Fibroblast of lung (primary cell): ENCODE measurements at regions not wholly inside any gene's neighbourhood (a gene's known extent, or its start where the extent isn't known, plus 50 kb on each side); places are given as distances from the start of the nearest gene placed in this dataset.

Experiments used
- CTCF ChIP-seq, 2 donors: IDR thresholded peaks in 1 of 2; conservative IDR thresholded peaks in 1 of 2; 1 replicate in 1 of 2; 2 replicates in 1 of 2; pipeline ENCODE4 v1.5.1; 2011 to 2012; ENCODE audit warnings: low read length in 2 of 2, control low read depth in 1 of 2, inconsistent platforms in 1 of 2, low read depth in 1 of 2, mild to moderate bottlenecking in 1 of 2
- EZH2 ChIP-seq: IDR thresholded peaks from 2 replicates; pipeline ENCODE4 v1.5.1; 2012; ENCODE audit warnings: low read length, control low read depth, mild to moderate bottlenecking; ENCODE audit errors: missing control alignments

GRCh38 chrX:45621376-45622041 is 420.8 kb upstream of the DIPK2B start:
- TF ChIP-seq CTCF (conservative IDR thresholded peaks at IDR 0.05 in 1 of 2, IDR thresholded peaks at IDR 0.05 in 1 of 2; ENCODE audit: low read depth in 1 of 2, low read length in 2 of 2) (no peak), EZH2 (no peak)
